ENCODE measurements at regions not wholly inside any gene's neighbourhood (a gene's known extent, or its start where the extent isn't known, plus 50 kb on each side); places are given as distances from the start of the nearest gene placed in this dataset.
"Not testable (repeated sequence)": the region's sequence is repeated elsewhere in the genome, so short reads cannot be mapped to it uniquely, and the experiment has no call there.

GRCh38 chr5:114822863-114823262 is 346.8 kb downstream of the TRIM36 start:
- no peak for DNase-seq (ENCODE audit: low spot score)

DNA sequence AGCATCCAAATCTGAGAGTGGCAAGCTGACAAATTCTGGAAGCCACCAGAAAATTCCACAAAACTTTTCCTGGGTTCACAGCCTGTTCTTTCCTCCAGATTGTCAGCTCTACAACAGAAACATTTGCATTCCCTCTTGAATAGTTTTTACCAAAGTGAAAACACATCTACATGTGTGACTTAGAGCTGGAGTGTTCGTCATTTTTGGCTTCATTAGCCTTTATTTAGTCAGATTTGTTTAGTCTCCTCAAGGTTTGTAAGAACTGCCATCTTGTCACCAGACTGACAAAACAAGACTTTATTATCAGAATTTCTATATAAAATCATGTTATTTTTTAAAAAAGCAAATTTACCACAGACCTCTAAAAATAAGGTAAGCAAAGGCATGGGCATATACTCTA is 347.3 kb downstream of the TRIM36 start:
- no peak for DNase-seq (ENCODE audit: low spot score)

DNA sequence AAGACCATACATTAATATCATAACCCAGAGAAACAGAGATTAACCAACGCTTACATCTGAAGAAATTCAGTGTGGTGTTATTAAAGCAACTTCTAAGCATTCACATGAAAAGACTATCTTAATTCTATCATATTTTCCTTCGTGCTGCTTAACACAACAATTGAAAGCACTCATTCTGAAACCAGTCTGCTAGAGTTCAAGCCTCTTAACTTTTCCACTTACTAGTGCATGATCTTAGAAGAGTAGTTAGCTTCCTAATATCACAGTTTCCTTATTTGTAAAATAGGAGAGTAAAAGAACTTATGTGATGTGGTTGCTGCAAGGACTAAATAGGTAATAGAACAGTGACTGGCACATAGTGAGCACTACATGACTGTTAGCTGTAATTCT is 379.3 kb downstream of the TRIM36 start:
- DNase-seq (ENCODE audit: low spot score), result no peak

DNA sequence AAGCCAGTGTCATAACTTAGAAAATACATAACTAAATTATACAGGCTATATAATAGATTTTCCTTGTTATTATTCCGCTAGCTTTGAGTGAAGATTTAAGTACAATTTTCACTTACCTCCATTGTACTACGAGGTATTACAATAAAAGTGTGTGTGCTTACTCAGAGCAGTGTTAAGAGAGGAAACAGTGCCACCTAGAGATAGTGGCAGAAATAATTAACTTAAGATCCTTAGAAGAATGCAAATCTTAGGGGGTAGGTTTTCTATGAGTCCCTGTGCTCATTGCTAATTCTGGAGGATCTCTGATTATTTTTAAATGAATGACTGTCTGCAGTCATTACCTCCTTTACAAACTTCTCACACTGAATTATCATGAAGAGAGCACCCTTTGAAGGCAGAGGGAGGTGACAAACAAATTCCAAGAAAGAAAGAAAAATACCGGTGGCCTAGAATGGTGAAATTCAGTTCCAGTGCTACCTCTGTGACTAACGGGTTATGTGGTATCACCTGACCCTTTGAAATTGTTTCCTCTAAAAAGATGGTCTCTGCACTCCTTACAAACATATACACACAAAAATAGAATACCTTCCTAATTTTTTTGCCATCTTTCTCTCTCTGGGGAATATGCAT is 379.8 kb downstream of the TRIM36 start:
- DNase-seq (ENCODE audit: low spot score), result peak; percentile 32

- no peak for DNase-seq (ENCODE audit: low spot score)
Measured at GRCh38 chr5:114782869-114783268, 386.8 kb downstream of the TRIM36 start.

GRCh38 chr5:114782177-114782576 is 387.5 kb downstream of the TRIM36 start:
- no peak for DNase-seq (ENCODE audit: low spot score)

DNA sequence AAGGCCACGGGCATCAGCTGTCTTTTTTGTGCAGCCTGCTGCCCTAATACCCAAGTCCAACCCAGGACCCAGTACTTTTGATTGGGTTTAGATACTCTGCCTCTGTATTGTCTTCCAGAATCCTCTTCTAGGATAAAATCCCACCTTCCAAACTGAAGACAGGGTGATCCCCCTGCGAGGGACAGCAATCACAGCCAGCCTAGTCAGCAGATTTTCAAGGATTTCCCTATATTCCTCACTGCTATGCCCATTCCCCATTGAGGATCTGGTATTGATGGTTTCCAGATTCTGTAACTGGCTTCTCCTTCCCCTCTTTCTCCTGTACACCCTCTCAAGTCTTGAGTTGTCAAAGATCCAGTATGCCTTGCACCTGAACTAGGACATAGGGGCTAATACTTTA is 389.4 kb downstream of the TRIM36 start:
- no peak for DNase-seq (ENCODE audit: low spot score)

- no peak for DNase-seq (ENCODE audit: low spot score)
Measured at GRCh38 chr5:114744406-114744805, 382.5 kb downstream of the KCNN2 start.

- no peak for DNase-seq (ENCODE audit: low spot score)
Measured at GRCh38 chr5:114734238-114734637, 372.4 kb downstream of the KCNN2 start.

DNA sequence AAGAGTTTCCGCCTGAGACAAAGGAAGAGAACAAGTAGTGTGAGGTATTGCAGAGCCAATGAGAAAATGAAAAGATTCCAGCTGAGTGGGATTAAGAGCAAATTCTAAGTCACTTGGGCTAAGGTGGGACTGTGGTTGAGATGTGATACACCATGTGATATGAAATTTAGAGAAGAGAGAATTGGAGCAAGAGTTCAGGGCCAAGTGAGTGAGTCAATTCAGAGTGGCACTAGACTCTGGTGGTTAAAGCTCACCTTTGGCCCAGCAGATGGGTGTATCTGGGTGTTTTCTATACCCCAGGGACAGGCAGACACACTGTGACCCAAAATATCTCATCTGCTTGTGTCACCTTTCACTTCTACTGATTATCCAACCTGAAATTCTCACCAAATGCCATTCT is 368.1 kb downstream of the KCNN2 start:
- DNase-seq (ENCODE audit: low spot score), result no peak

GRCh38 chr5:114727358-114727757 is 365.5 kb downstream of the KCNN2 start:
- DNase-seq (ENCODE audit: low spot score), result no peak

DNA sequence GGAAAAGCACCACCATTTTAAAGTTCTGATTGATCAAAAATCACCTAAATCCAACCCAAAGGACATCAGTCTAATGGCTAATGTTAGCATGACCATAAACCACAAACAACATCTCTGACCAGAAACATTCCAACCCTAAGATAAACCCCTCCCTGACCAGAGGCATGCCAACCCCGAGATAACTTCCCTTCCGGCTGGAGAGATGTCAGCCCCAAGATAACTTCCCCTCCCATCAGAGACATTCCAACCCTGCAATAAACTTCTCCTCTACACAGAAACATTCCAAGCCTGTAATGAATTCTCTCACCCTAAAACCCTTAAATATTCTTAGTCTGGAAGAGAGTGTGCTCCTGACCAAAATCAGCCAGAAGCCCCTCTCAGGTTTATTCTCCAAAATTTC is 364.3 kb downstream of the KCNN2 start:
- no peak for DNase-seq (ENCODE audit: low spot score)

GRCh38 chr5:114719268-114719667 is 357.4 kb downstream of the KCNN2 start:
- DNase-seq (ENCODE audit: low spot score), result no peak

- no peak for DNase-seq (ENCODE audit: low spot score)
Measured at GRCh38 chr5:114716955-114717354, 355.1 kb downstream of the KCNN2 start.

DNA sequence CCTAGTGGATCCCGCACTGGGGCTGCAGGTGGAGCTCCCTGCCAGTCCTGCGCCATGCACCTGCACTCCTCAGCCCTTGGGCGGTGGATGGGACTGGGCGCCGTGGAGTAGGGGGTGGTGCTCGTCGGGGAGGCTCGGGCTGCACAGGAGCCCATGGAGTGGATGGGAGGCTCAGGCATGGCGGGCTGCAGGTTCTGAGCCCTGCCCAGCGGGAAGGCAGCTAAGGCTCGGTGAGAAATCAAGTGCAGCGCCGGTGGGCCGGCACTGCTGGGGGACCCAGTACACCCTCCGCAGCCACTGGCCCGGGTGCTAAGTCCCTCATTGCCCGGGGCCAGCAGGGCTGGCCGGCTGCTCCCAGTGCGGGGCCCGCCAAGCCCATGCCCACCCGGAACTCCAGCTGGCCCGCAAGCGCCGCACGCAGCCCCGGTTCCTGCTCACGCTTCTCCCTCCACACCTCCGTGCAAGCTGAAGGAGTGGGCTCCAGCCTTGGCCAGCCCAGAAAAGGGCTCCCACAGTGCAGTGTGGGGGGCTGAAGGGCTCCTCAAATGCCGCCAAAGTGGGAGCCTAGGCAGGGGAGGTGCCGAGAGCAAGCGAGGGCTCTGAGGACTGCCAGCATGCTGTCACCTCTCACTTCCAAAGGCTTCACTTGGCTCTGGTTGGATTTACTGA is 342.5 kb downstream of the KCNN2 start:
- not testable (repeated sequence) for DNase-seq (ENCODE audit: low spot score)

DNA sequence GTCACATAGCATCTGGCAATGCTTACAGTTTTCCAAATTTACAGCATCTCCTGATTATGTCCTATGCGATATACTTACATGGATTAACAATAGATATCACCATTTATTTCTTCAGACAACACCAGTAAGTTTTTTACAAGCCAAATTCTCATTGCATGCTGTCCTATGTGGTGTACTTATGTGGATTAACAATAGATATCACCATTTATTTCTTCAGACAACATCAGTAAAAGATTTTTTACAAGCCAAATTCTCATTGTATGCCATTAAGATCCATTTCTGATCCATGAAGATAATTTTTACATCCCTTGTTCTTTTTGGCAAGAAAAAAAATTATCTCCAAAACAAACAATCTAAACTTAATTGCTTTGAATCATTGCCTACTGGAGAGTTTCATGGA is 340.9 kb downstream of the KCNN2 start:
- no peak for DNase-seq (ENCODE audit: low spot score)

- DNase-seq (ENCODE audit: low spot score), result no peak
Measured at GRCh38 chr5:114702136-114702535, 340.3 kb downstream of the KCNN2 start.

GRCh38 chr5:114700823-114701222 is 339.0 kb downstream of the KCNN2 start:
- DNase-seq (ENCODE audit: low spot score), result no peak

- no peak for DNase-seq (ENCODE audit: low spot score)
Measured at GRCh38 chr5:114695292-114695904, 333.5 kb downstream of the KCNN2 start.

- DNase-seq (ENCODE audit: low spot score), result no peak
Measured at GRCh38 chr5:114686356-114686755, 324.5 kb downstream of the KCNN2 start.

DNA sequence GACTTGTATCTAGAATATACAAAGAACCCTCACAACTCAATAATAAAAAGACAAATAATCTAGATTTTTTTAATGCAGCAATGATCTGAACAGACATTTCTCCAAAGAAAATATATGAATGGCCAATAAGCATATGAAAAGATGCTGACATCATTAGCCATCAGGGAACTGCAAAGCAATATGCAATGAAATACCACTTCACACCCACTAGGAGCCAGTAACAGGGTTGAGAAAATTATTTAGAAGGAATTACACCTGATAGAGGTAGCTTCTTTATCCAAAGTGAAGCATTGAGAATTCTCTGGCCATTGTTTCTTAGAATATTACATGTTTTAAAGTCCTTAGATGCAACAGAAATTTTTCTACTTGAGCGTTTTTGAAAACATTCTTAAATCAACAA is 316.9 kb downstream of the KCNN2 start:
- no peak for DNase-seq (ENCODE audit: low spot score)

DNA sequence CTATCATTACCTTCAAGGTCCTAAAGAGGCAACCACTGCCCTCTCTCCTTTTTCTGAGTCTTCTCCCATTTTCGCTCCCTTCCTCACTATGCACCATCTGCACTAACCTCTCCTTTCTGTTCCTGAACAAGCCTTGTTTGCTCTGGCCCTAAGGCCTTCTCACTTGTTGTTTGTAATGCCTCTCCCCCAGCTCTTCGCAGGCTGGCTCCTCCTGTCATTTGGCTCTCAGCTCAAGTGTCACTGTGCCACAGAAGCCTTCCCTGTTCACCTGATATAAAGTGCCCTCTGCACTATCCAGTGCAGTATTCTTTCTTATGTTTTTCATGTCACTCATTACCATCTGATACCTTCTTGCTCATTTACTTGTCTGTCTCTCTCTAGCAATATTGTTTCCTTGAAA is 303.7 kb downstream of the KCNN2 start:
- DNase-seq (ENCODE audit: low spot score), result no peak

- no peak for DNase-seq (ENCODE audit: low spot score)
Measured at GRCh38 chr5:114660791-114661190, 298.9 kb downstream of the KCNN2 start.

DNA sequence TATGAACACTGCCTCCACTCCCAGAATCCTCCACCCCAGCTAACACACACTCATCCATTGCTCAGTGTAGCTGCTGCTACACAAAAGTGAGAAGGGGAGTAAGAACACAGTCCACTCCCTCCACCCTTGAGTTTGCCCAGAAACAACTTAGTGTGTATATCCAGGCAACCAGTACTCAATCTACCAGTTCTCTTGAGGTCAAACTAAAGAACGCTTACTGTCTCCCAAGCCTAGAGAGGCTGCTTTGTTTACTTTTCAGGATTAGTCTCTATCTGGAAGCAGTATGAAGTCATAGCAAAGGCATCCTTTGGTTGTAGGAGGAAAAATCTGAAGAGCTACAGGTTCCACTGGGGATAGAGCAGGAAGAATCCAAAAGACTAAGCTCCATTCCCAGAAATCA is 296.3 kb downstream of the KCNN2 start:
- DNase-seq (ENCODE audit: low spot score), result no peak
